ENCODE measurements at regions not wholly inside any gene's neighbourhood (a gene's known extent, or its start where the extent isn't known, plus 50 kb on each side); places are given as distances from the start of the nearest gene placed in this dataset.

DNA sequence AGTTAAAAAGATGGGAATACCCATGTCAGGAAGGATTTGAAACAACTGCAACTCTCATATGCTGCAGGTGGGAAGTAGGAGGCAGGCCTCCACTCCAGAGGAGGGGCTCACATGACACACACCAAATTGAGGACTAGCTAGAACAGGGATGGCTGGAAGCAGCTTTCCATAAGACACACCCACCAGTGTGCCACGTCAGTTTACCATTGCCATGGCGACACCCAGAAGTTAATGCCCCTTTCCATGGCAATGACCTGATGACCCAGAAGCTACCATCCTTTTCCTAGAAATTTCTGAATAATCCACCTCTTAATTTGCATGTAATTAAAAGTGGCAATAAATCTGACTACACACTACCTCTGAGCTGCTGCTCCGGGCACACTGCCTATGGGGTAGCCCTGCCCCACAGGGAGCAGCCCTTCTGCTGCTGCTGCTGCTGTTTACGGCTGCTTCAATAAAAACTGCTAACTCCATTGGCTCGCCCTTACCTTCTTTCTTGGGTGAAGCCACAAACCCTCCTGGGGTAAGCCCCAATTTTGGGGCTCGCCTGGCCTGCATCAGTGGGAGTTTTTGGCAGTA is 89.4 kb downstream of the RRM2 start:
- H3K4me3 ChIP-seq (ENCODE audit: control insufficient read depth in 1 of 7, extremely low read depth in 1 of 7, insufficient read depth in 4 of 7, low read depth in 2 of 7, low read length in 6 of 7), result no peak overlapping the region
- no peaks in the 10 kb centered on the region for H3K36me3 ChIP-seq (ENCODE audit: control insufficient read depth in 4 of 4, insufficient read depth in 4 of 4, low read length in 3 of 4)
- H3K27me3 ChIP-seq (replicated peaks in 2 of 5; ENCODE audit: control insufficient read depth in 4 of 5, insufficient read depth in 5 of 5, low read length in 4 of 5), result no peaks in the 10 kb centered on the region
- no peak overlapping the region for H3K27ac ChIP-seq (ENCODE audit: insufficient read depth in 1 of 2, low read depth in 1 of 2, low read length in 2 of 2, poor library complexity in 1 of 2, severe bottlenecking in 2 of 2)
- WGBS (ENCODE audit: insufficient coverage), result 95% methylated on average over 2 of the region's 6 CpGs
- DNase-seq, result no peak
- ChIA-PET CTCF (no interaction called here), POLR2A (no interaction called here)
- no peaks in the 10 kb centered on the region for H3K4me1 ChIP-seq (ENCODE audit: control extremely low read depth in 1 of 4, control insufficient read depth in 4 of 4, insufficient read depth in 4 of 4, low read length in 3 of 4)
- no peaks in the 10 kb centered on the region for H3K9me3 ChIP-seq (ENCODE audit: control extremely low read depth in 1 of 5, control insufficient read depth in 4 of 5, insufficient read depth in 2 of 5, low read depth in 1 of 5, low read length in 4 of 5)

DNA sequence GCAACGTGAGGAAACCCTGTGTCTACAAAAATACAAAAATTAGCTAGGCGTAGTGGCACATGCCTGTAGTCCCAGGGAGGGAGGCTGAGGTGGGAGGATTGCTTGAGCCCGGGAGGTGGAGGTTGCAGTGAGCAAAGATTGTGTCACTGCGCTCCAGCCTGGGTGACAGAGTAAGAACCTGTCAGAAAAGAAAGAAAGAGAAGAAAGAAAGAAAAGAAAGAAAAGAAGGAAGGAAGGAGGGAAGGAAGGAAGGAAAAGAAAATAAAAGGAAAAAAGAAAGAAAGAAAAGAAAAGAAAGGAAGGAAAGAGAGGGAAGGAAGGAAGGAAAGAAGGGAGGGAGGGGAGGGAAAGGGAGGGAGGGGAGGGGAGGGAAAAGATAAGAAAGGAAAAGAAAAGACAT is 89.9 kb upstream of the HPCAL1 start:
- no peaks in the 10 kb centered on the region for H3K27me3 ChIP-seq (replicated peaks in 2 of 5; ENCODE audit: control insufficient read depth in 4 of 5, insufficient read depth in 5 of 5, low read length in 4 of 5)
- WGBS (ENCODE audit: insufficient coverage), result 100% methylated on average over 4 of the region's 4 CpGs
- ChIA-PET POLR2A (interaction anchor here (0.6 kb wide), 1 partner anchor 619 kb away, joined by 5 read pairs; no protein-coding TSS in a partner anchor), CTCF (no interaction called here)
- DNase-seq, result no peak
- no peak overlapping the region for H3K27ac ChIP-seq (ENCODE audit: insufficient read depth in 1 of 2, low read depth in 1 of 2, low read length in 2 of 2, poor library complexity in 1 of 2, severe bottlenecking in 2 of 2)
- no peaks in the 10 kb centered on the region for H3K4me1 ChIP-seq (ENCODE audit: control extremely low read depth in 1 of 4, control insufficient read depth in 4 of 4, insufficient read depth in 4 of 4, low read length in 3 of 4)
- no peaks in the 10 kb centered on the region for H3K36me3 ChIP-seq (ENCODE audit: control insufficient read depth in 4 of 4, insufficient read depth in 4 of 4, low read length in 3 of 4)
- no peak overlapping the region for H3K4me3 ChIP-seq (ENCODE audit: control insufficient read depth in 1 of 7, extremely low read depth in 1 of 7, insufficient read depth in 4 of 7, low read depth in 2 of 7, low read length in 6 of 7)
- H3K9me3 ChIP-seq (ENCODE audit: control extremely low read depth in 1 of 5, control insufficient read depth in 4 of 5, insufficient read depth in 2 of 5, low read depth in 1 of 5, low read length in 4 of 5), result no peaks in the 10 kb centered on the region

- ChIA-PET CTCF (interaction anchor here (0.6 to 1.0 kb wide), 2 partner anchors 13 to 229 kb away, joined by 3 read pairs; no protein-coding TSS in a partner anchor), POLR2A (no interaction called here)
- Histone ChIP-seq H3K27me3 (replicated peaks in 2 of 5; ENCODE audit: control insufficient read depth in 4 of 5, insufficient read depth in 5 of 5, low read length in 4 of 5) (no peaks in the 10 kb centered on the region), H3K4me1 (ENCODE audit: control extremely low read depth in 1 of 4, control insufficient read depth in 4 of 4, insufficient read depth in 4 of 4, low read length in 3 of 4) (no peaks in the 10 kb centered on the region), H3K4me3 (ENCODE audit: control insufficient read depth in 1 of 7, extremely low read depth in 1 of 7, insufficient read depth in 4 of 7, low read depth in 2 of 7, low read length in 6 of 7) (no peak overlapping the region), H3K9me3 (ENCODE audit: control extremely low read depth in 1 of 5, control insufficient read depth in 4 of 5, insufficient read depth in 2 of 5, low read depth in 1 of 5, low read length in 4 of 5) (no peaks in the 10 kb centered on the region), H3K27ac (ENCODE audit: insufficient read depth in 1 of 2, low read depth in 1 of 2, low read length in 2 of 2, poor library complexity in 1 of 2, severe bottlenecking in 2 of 2) (no peak overlapping the region), H3K36me3 (ENCODE audit: control insufficient read depth in 4 of 4, insufficient read depth in 4 of 4, low read length in 3 of 4) (no peaks in the 10 kb centered on the region)
- DNase-seq, result no peak
- WGBS (ENCODE audit: insufficient coverage), result 94% methylated on average over 7 of the region's 8 CpGs
Measured at GRCh38 chr2:10214179-10214578, 88.5 kb upstream of the HPCAL1 start.

GRCh38 chr2:10215393-10215935 is 87.2 kb upstream of the HPCAL1 start:
- no peak for DNase-seq
- ChIA-PET CTCF (no interaction called here), POLR2A (no interaction called here)
- H3K9me3 ChIP-seq (ENCODE audit: control extremely low read depth in 1 of 5, control insufficient read depth in 4 of 5, insufficient read depth in 2 of 5, low read depth in 1 of 5, low read length in 4 of 5), result no peaks in the 10 kb centered on the region
- no peaks in the 10 kb centered on the region for H3K27me3 ChIP-seq (replicated peaks in 2 of 5; ENCODE audit: control insufficient read depth in 4 of 5, insufficient read depth in 5 of 5, low read length in 4 of 5)
- 100% methylated on average over 6 of the region's 7 CpGs for WGBS (ENCODE audit: insufficient coverage)
- no peak overlapping the region for H3K4me3 ChIP-seq (ENCODE audit: control insufficient read depth in 1 of 7, extremely low read depth in 1 of 7, insufficient read depth in 4 of 7, low read depth in 2 of 7, low read length in 6 of 7)
- H3K27ac ChIP-seq (ENCODE audit: insufficient read depth in 1 of 2, low read depth in 1 of 2, low read length in 2 of 2, poor library complexity in 1 of 2, severe bottlenecking in 2 of 2), result no peak overlapping the region
- no peaks in the 10 kb centered on the region for H3K36me3 ChIP-seq (ENCODE audit: control insufficient read depth in 4 of 4, insufficient read depth in 4 of 4, low read length in 3 of 4)
- H3K4me1 ChIP-seq (ENCODE audit: control extremely low read depth in 1 of 4, control insufficient read depth in 4 of 4, insufficient read depth in 4 of 4, low read length in 3 of 4), result no peaks in the 10 kb centered on the region

GRCh38 chr2:10216677-10217488 is 85.8 kb upstream of the HPCAL1 start:
- 97% methylated on average over 13 of the region's 28 CpGs for WGBS (ENCODE audit: insufficient coverage)
- DNase-seq, result no peak
- CTCF ChIA-PET, result no interaction called here

GRCh38 chr2:10217489-10218435 is 84.9 kb upstream of the HPCAL1 start:
- no peaks in the 10 kb centered on the region for H3K27me3 ChIP-seq (replicated peaks in 2 of 5; ENCODE audit: control insufficient read depth in 4 of 5, insufficient read depth in 5 of 5, low read length in 4 of 5)
- ChIA-PET CTCF (no interaction called here), POLR2A (no interaction called here)
- no peaks in the 10 kb centered on the region for H3K36me3 ChIP-seq (ENCODE audit: control insufficient read depth in 4 of 4, insufficient read depth in 4 of 4, low read length in 3 of 4)
- no peaks in the 10 kb centered on the region for H3K9me3 ChIP-seq (ENCODE audit: control extremely low read depth in 1 of 5, control insufficient read depth in 4 of 5, insufficient read depth in 2 of 5, low read depth in 1 of 5, low read length in 4 of 5)
- no peak for DNase-seq
- WGBS (ENCODE audit: insufficient coverage), result 95% methylated on average over 16 of the region's 20 CpGs
- no peak overlapping the region for H3K27ac ChIP-seq (ENCODE audit: insufficient read depth in 1 of 2, low read depth in 1 of 2, low read length in 2 of 2, poor library complexity in 1 of 2, severe bottlenecking in 2 of 2)
- H3K4me3 ChIP-seq (ENCODE audit: control insufficient read depth in 1 of 7, extremely low read depth in 1 of 7, insufficient read depth in 4 of 7, low read depth in 2 of 7, low read length in 6 of 7), result no peak overlapping the region
- H3K4me1 ChIP-seq (ENCODE audit: control extremely low read depth in 1 of 4, control insufficient read depth in 4 of 4, insufficient read depth in 4 of 4, low read length in 3 of 4), result no peaks in the 10 kb centered on the region

More at GRCh38 chr2:10216677-10217488, 85.8 kb upstream of the HPCAL1 start:
- Histone ChIP-seq H3K36me3 (ENCODE audit: control insufficient read depth in 4 of 4, insufficient read depth in 4 of 4, low read length in 3 of 4) (no peaks in the 10 kb centered on the region), H3K27ac (ENCODE audit: insufficient read depth in 1 of 2, low read depth in 1 of 2, low read length in 2 of 2, poor library complexity in 1 of 2, severe bottlenecking in 2 of 2) (no peak overlapping the region), H3K27me3 (replicated peaks in 2 of 5; ENCODE audit: control insufficient read depth in 4 of 5, insufficient read depth in 5 of 5, low read length in 4 of 5) (no peaks in the 10 kb centered on the region), H3K4me1 (ENCODE audit: control extremely low read depth in 1 of 4, control insufficient read depth in 4 of 4, insufficient read depth in 4 of 4, low read length in 3 of 4) (no peaks in the 10 kb centered on the region), H3K4me3 (ENCODE audit: control insufficient read depth in 1 of 7, extremely low read depth in 1 of 7, insufficient read depth in 4 of 7, low read depth in 2 of 7, low read length in 6 of 7) (no peak overlapping the region), H3K9me3 (ENCODE audit: control extremely low read depth in 1 of 5, control insufficient read depth in 4 of 5, insufficient read depth in 2 of 5, low read depth in 1 of 5, low read length in 4 of 5) (no peaks in the 10 kb centered on the region)
- POLR2A ChIA-PET, result no interaction called here

All from common myeloid progenitor, CD34-positive (primary cell).